HG02763 (cell line): ENCODE measurements at regions not wholly inside any gene's neighbourhood (a gene's known extent, or its start where the extent isn't known, plus 50 kb on each side); places are given as distances from the start of the nearest gene placed in this dataset.

Experiments
- ATAC-seq: cut with Tn5 transposase; IDR thresholded peaks from one replicate; pipeline ENCODE4 v1.9.1; 2021; ENCODE audit warnings: mild to moderate bottlenecking, moderate library complexity; ENCODE audit not compliant: unreplicated experiment

GRCh38 chr6:44603044-44603686 is 215.7 kb downstream of the CDC5L start:
- ATAC-seq = no peak

DNA sequence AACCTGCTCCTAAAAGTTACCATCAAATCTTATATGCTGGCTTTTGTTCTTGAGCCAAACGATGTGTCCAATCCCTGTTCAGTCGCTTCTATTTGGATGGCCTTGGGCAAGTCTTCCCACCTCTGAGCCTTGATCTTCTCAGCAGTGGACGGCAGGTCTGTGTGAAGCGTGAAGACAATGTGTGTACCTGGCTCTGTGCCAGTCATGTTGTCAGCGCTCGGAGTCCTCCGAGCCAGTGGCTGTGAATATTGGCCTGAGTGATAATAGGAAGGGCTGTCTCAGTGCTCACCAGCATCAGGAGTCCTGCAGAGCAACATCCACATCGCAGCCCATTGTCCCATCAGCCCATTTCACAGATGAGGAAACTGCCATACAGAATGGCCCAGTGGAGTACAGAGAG is 219.0 kb downstream of the CDC5L start:
- no peak for ATAC-seq

DNA sequence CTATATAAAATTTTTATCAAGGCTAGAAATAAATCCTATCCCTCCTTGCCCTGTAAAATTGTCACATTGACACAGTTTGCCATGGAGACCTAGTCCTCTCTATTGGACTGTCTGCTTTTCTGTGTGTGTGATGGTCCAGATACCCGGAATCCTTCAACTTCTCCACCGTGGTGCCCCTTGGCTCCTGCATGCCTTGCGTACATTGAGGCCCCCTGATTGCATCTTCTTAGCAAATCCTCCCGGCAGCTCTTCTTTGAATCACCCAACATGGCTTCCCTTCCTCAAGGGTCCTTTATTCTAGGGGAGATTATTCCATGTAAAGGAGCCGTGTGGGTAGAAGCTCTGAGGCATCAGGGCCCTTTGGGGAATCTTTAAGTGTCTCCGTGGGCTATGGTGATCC is 219.5 kb downstream of the CDC5L start:
- no peak for ATAC-seq

- no peak for ATAC-seq
These were observed 220.7 kb downstream of the CDC5L start for GRCh38 chr6:44608175-44608574.

GRCh38 chr6:44609051-44609612 is 221.6 kb downstream of the CDC5L start:
- no peak for ATAC-seq

GRCh38 chr6:44614396-44614795 is 226.9 kb downstream of the CDC5L start:
- ATAC-seq = no peak

- ATAC-seq = no peak
These were observed 228.1 kb downstream of the CDC5L start for GRCh38 chr6:44615621-44616020.

GRCh38 chr6:44617416-44617815 is 229.9 kb downstream of the CDC5L start:
- no peak for ATAC-seq

GRCh38 chr6:44618371-44618770 is 230.9 kb downstream of the CDC5L start:
- ATAC-seq = no peak

DNA sequence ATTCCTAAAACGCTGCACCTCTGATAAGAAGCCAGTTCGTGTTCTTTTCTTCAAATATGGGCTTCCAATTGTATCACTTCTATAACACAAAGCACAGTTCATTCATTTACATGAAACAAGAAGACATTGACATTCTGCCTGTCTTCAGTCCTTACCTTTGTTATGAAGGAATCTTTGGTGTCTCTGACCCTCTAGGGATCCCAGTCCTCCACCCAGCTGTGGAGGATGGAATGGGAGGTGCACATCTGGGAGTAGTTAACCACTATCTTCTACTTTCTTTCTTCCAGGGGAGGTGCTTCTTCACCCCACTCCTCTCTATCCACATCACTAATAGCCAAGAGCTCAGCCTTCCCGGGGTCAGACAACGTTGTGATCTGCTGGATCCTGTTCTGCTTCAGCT is 233.4 kb downstream of the CDC5L start:
- no peak for ATAC-seq

GRCh38 chr6:44621846-44622245 is 234.3 kb downstream of the CDC5L start:
- ATAC-seq = no peak

DNA sequence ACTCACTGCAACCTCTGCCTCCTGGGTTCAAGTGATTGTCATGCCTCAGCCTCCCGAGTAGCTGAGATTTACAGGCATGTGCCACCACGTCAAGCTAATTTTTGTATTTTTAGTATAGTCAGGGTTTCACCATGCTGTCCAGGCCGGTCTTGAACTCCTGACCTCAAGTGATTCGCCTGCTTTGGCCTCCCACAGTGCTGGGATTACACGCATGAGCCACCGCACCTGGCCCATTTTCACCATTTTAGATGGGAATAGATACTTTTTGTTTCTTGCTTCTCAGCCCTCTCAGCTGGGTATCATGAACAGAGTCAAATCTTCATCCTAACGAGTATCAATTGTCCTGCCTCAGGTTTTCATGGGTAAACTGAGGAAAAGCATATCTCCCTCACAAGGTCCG is 235.0 kb downstream of the CDC5L start:
- no peak for ATAC-seq

- ATAC-seq = no peak
These were observed 235.4 kb downstream of the CDC5L start for GRCh38 chr6:44622956-44623355.

- ATAC-seq = no peak
These were observed 236.7 kb downstream of the CDC5L start for GRCh38 chr6:44624226-44624625.

- ATAC-seq = no peak
These were observed 237.5 kb downstream of the CDC5L start for GRCh38 chr6:44624936-44625573.

GRCh38 chr6:44625996-44626395 is 238.5 kb downstream of the CDC5L start:
- no peak for ATAC-seq

- no peak for ATAC-seq
These were observed 239.1 kb downstream of the CDC5L start for GRCh38 chr6:44626616-44627015.

DNA sequence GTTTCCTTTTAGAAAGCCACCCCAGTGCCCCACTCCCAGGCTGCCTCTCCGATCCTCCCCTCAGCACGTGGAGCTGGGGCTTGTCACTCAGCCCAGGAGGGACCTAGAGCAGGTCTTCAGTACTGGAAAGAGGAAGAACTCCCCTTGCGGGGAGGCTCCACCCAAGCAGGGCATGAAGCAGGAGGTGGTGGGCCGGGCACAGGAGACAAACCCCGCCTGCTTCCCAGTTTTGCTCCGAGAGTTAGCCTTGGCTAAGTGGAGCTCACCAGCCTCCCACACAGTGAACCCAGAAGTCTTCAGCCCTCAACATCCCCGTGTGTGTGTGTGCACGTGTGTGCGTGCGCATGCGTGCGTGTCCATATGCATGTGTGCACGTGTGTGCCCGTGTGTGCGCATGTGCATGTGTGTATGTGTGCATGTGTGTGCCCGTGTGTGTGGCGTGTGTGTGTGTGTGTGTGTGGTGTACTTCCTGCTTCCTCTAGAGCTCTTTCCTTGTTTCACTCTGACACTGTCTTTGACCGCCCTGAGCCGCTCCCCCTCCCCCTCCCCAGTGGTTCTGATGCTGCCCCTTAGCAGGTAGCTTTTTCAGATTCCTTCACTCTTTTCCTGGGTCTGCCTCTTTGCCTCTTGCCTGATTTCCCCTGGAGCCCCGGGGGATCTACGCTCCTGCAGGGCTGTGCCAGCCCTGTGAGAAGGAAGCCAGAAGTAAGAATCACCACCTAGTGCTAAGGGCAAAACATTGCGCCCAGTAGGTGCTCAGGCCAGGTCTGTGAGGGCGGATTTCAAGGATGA is 239.8 kb downstream of the CDC5L start:
- no peak for ATAC-seq

GRCh38 chr6:44627883-44628271 is 240.4 kb downstream of the CDC5L start:
- ATAC-seq = no peak

DNA sequence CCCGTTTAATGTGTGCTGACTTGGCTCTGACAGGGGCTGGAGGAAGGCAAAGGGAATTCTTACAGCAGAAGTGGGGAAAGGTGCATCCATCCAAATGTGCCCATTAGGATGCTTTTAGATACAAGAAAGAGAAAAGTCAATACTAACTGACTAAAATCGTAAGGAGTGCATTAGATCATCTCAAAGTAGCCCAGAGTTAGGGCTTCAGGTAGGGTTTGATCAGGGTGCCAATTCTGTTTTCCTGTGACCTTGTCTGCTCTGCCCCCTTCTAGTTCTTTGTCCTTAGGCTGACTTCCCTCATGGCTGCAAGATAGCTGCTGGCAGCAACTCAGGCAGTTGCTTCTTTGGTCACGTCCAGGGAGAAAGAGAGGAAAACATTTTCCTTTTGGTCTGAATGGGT is 240.8 kb downstream of the CDC5L start:
- ATAC-seq = no peak

- ATAC-seq = no peak
These were observed 242.1 kb downstream of the CDC5L start for GRCh38 chr6:44629636-44630035.
